Left hindlimb (tissue), 1 donor: ENCODE measurements at regions not wholly inside any gene's neighbourhood (a gene's known extent, or its start where the extent isn't known, plus 50 kb on each side); places are given as distances from the start of the nearest gene placed in this dataset.

ENCODE experiments used
- DNase-seq: peaks from one replicate; pipeline ENCODE4 v3.0.0-alpha.2; 2018

GRCh38 chr2:196318517-196319377 is 147.4 kb upstream of the STK17B start:
- DNase-seq, result no peak

DNA sequence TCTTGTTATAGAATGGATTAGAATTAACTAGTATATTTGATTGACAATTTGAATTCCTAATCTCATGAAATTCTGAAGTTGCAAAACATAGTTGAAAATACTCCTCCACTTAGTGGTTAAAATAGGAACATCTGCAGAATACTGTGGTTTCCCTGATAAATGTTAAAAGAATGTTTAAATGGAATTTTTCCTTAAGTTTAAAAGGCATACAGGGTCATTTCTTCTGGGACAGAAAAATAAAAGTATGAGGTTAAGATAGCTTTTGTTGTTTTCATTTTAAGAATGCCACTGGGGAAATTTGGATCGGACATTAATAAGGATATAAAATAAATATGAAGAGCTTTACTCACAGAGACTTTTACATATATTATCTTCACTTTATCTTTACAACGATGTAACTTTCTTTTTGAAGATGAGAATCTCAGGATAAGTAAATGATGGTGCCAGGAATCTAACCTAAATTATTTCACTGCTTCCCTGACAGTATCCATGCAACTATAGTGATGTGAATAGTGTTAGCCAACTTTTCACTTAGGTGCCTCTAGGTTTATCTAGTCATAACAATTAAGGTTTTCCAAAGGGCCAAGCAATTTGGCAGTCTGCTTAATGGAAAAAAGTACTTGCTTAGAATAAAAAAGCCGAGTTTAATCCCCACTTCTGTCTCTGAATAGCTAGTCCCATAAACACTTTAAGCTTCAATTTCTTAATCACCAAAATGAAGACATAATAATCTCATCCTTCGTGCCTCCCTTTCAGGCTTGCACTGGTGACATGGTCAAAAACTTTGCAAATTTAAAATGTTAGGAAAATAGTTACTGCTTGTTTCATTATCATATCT is 151.8 kb upstream of the STK17B start:
- no peak for DNase-seq

GRCh38 chr2:196324211-196324610 is 152.8 kb upstream of the STK17B start:
- DNase-seq, result no peak

- DNase-seq, result no peak
Measured at GRCh38 chr2:196328088-196328680, 156.8 kb upstream of the STK17B start.

GRCh38 chr2:196329959-196330358 is 158.6 kb upstream of the STK17B start:
- DNase-seq, result no peak

DNA sequence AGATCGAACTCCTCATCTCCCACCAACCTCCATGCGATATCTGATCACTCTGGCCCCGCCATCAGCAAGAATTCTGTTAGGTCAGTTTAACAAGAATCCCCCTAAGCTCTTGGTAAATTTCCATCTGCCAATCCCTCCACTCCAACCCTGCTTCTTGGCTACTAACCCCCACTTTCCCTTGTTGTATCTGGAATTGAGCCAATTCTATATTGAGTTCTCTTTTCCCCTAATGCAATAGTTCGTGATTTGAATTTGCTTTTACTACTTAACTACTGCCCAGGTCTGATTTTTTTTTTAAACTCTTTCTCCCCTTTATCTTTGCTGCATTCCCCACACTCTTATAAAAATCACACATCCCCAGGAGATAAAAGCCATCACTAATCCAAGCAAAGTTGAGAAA is 159.3 kb upstream of the STK17B start:
- no peak for DNase-seq

GRCh38 chr2:196331143-196331542 is 159.8 kb upstream of the STK17B start:
- DNase-seq, result no peak

DNA sequence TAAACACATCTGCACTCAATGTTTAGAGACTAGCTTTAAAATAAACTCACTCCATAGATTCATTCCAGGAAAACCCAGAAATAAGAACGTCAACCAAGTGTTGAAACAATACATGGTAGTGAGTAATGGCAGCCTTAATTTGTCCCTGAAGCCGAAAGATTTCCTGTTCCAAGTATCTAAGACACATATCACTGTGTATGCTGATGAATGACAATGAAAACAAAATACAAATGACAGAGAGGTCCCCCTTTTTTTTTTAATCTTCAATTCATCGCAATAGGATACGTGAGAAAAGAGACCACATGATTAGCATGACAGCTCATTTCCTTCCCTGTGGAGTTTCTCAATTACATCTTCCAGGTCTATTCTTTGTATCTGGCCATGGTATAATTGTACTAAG is 160.5 kb upstream of the STK17B start:
- no peak for DNase-seq

- DNase-seq, result no peak
Measured at GRCh38 chr2:196333397-196333796, 162.0 kb upstream of the STK17B start.

GRCh38 chr2:196334710-196335109 is 163.3 kb upstream of the STK17B start:
- DNase-seq, result no peak

- DNase-seq, result no peak
Measured at GRCh38 chr2:196335221-196335634, 163.8 kb upstream of the STK17B start.

GRCh38 chr2:196336207-196336606 is 164.8 kb upstream of the STK17B start:
- DNase-seq, result no peak

DNA sequence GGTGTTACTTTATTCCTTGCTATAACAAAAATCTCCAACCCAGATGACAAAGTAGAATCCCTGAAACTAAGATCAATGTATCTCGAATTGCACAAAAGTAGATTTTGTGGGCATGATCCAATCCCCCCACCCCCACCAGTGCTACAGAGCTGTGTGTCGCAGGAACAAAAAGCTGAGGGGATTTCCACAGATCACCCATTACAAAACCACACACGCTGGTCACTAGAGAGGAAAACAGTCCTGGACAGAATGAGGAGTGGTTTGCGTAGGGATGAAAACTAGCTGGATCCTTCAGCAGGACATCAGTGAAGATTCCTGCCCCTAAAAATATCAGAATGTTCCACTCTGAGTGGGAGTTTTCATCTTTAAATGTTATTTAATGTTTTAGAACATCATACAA is 165.3 kb upstream of the STK17B start:
- no peak for DNase-seq

DNA sequence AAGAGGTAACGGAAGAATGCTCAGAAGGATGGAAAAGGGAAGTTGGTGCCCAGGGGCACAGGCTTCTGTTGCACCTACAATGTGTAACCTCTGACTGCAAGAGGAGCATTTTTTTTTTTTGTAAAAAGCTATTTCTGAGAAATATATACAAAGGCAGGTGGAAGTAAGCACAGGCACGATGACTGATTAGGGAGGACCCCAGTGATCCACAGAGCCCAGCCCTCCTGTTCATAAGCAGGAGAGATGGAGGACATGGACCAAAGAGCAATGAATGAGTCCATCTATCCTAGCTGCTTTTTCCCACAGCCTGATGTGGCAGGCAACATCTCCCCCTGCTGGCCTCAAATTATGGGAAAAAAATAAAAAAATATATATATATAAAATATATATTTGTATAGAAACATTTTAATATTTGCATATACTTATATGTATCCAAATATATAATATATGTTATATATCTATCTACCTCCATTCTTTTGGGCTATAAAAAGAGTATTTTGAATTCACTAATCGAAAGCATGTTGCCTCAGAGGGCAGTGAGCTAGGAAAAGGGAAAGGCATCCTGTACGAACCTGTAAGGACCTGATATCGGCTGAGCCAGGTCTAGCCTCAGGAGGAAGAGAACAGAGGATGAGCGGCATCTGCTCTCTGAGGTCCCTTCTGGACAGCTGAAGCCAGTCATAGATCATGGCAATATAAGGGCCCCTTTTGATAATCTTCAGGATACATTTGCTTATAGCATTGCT is 166.0 kb upstream of the STK17B start:
- no peak for DNase-seq

DNA sequence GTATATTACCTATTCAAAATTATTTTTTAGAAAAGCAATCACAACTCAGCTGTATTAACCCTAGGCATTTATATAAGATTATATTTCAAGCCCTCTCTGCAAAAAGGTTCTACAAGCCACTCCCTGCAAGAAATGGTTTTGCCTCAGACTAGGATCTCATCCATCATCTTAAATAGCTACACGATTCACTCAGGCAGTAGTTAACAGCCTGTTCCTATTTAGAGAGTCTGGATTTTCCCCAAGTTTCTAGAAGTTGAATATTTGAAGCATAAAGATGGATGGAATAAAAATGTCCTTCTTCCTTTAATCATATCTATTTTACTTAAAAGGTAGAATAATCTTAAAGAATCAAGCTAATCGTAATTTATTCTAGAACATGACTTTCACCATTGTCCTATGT is 167.1 kb upstream of the STK17B start:
- no peak for DNase-seq

DNA sequence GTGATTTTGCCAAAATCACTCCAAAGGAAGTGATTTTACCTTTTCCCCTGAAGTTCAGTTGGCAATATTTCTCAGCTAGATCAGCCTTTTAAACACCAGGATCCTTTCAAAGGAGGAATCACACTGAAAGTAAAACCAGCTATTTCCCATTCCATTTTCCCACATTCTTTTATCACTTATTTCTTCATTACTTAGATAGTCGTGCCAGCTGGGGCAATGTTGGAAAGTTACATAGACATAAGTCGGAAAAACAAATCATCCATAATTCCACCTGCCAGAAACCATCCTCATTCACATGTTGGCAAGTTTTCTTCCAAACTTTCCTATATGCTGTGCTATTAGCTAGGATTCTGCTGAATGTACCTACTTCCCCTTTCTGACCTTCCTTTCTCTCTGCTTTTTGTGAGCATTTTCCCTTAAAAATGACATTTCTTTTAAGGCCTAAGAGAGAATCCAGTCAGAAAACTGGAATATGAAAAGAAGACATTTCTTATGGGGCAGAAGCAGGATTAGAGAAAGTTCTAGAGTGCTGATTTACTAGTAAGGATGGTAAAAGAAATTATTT is 170.0 kb upstream of the STK17B start:
- no peak for DNase-seq

DNA sequence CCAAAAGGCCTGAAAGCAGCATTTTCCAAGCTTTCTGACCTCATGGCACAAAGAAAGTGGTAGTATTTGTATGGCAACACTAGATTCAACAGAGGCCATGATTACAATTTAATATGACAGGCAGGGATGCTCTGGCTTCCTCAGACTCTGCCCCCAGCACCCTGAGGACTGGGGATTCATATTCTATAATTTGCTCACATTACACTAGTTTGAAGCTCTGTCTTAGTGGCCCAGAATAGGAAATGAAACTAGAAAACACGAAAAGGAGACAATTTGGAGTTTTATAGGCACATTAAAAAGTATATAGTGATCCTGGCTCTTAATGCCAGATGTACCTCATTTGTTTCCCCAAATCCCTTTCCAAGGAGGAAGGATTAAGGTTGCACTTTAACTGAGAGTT is 173.0 kb upstream of the STK17B start:
- no peak for DNase-seq

DNA sequence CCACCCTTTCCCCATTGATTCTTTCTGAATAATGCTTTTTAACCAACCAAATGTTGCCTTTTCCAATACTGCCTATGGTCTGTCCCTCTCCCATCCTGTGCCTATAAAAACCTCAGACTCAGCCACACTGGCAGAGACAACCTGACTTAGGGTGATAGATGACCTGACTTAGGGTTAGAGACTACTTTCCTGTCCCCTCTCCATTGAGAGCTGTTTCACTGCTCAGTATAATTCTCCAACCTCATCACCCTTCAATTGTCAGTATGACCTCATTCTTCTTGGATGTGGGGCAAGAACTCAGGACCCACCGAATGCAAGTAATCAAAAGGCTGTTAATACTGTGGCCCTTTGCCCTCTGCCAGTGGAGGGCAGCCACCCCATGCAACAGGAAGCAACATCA is 182.3 kb upstream of the STK17B start:
- DNase-seq, result no peak

DNA sequence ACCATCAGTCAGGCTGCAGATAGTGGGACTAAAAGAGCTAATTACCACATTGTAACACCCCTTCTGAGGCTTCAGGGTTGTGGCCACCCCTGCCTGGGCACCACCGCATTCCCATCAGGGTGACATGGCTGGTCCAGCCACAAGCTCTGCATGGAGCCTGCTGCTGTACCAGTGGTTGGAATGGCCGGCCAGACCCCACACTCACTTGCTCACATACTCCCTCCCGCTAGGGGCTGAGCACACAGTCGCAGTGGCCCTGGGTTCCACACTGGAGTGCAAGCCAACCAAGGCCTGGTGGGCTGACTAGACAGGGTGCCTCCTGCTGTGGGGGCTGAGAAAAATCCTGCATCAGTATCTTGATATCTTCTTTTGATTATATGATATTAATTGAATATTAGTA is 182.8 kb upstream of the STK17B start:
- no peak for DNase-seq

DNA sequence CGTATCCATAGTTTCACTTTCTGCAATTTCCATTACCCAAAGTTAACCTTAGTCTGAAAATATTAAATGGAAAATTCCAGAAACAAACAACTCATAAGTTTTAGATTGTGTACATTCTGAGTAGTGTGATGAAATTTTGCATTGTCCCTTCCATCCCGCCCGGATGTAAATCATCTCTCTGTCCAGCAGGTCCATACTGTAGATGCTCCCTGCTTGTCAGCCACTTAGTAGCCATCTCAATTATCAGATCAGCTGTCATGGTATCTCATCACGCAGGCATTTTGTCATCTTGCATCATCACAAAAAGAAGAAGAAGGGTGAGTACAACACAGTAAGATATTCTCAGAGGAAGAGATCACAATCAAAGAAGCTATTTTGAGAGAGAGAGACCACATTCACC is 185.0 kb upstream of the STK17B start:
- DNase-seq, result no peak

DNA sequence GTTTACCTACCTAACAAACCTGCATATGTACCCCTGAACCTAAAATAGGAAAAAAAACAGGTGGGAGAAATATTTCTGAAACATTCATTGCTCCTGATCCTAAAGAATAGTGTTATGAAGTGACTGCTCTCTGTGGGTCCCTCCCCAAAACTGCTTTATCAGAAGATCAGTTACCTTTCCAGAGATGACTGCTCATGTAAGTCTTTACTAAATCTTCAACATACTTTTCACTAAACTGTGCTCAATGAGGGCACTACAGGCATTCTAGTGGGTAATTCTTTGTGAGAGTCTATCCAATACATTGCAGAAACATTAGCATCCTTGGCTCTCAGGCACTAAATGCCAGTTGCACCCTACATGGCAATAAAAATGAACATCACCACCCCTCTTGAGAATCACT is 189.3 kb upstream of the STK17B start:
- DNase-seq, result no peak

DNA sequence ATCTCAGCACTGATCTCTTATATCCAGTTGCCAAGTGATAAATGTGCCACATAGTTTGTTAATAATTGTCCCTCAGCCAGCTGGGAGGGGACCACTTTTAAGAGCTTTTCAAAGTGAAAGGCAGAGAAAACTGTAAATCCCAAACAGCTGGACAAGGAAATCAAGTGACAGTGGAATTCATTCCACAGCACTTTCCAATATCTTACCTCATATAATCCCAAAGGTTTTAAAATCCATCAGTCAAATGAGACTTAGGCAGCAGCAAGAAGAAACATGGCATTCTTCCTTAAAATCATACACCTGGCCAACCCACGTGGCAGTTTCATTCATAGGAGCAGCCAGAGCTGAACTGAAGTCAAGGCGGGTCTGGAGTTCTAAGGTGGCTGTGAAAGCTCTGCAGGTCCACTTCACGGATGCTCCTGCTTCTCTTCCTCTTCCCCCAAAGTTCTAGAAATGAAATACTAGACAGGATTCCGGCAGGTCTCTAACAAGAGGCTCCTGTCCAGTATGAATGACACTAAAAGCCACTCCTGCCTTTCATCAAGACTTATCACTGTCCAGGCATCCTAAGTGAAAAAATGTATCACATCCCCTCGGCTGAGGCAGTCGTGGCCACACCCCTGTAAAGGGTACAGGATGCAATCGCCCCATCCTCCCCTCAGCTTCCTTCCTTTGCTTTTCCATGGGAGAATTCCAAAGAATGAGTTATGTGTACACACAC is 190.4 kb upstream of the STK17B start:
- DNase-seq, result peak; percentile 38
